Stimulated activated CD8-positive, alpha-beta memory T cell treated with anti-CD3 and anti-CD28 coated beads, Interleukin-4, amount 100 ng/mL, for 24 hours (primary cell): ENCODE measurements at regions not wholly inside any gene's neighbourhood (a gene's known extent, or its start where the extent isn't known, plus 50 kb on each side); places are given as distances from the start of the nearest gene placed in this dataset.

ENCODE experiments used
- DNase-seq: peaks from one replicate; pipeline ENCODE4 v3.0.0-alpha.2; 2020; ENCODE audit warnings: low read depth

DNA sequence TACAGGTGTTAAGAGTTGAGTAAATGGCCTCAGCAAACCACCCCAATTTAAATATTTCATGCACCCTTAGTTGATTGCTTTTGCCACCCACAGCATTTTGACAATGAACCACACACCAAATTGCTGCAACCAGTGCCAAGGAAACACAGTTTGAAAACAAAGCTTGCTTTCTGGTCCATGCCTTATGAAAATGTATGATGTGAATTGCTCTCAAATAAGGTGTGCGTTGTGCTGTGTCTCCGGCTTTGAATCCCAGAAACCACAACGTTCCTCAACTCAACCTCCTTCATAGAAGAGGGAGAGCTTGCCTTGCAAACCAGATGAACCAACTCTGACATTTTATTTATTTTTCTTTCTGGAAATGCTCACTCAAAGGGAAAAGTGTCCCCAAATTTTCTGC is 762.7 kb downstream of the TLE1 start:
- no peak for DNase-seq

DNA sequence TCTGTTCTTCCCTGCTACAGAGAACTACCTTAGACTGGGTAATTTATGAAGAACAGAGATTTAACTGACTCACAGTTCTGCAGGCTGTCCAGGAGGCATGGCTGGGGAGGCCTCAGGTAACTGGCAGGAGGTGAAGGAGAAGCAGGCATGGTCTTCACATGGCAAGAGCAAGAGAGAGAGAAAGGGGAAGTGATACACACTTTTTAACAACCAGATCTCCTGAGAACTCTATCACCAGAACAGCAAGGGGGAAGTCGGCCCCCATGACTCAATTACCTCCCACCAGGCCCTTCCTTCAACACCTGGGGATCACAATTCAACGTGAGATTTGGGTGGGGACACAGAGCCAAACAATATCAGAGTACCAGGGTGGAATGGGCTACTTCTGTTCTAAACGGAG is 766.8 kb downstream of the TLE1 start:
- no peak for DNase-seq

DNA sequence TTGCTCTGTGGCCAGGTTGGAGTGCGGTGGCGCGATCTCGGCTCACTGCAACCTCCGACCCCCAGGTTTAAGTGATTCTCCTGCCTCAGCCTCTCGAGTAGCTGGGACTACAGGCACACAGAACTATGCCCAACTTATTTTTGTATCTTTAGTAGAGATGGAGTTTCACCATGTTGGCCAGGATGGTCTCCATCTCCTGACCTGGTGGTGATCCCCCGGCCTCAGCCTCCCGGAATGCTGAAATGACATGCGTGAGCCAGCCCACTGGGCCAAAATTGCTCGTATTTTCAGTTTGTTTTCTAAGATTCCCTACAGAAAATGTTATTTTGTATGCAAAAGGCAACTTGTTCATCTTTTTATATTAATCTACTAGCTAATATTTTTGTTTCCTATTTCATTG is 782.6 kb downstream of the TLE1 start:
- DNase-seq = no peak

DNA sequence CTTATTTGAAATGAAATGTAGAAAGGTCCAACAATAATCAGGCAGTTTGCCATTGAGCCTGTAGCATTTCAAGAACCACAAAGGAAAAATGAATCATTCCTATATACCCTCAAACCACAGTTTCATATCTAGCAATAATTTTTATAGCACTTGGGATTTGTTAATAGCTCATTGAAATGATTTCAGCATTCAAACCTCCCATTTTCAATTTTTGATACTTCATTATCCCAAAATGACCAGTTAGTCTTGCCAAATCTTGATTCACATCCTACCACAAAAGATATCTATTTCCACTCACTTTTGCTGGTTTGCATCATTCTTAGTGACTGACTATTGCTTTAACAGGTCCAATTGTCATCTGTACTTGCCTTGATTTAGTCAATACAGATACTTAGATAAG is 790.1 kb downstream of the TLE1 start:
- DNase-seq = no peak

DNA sequence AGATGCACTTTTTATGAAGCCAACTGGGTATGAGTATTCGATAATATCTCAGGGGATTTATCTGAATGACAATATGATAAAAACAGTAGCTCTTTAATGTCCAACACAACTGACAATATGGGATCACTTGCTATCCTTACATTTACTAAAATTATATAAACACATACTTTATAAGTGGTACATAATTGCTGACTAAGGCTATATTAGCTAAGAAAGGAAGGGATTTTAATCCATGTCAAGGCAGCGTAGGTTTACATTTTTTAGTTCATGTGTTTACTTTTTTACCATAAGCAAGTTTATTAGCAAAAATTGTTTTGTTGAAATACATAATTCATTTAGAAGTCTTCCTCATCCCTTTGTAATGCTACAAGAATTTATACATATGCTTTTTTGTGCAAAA is 796.2 kb downstream of the TLE1 start:
- DNase-seq = no peak

DNA sequence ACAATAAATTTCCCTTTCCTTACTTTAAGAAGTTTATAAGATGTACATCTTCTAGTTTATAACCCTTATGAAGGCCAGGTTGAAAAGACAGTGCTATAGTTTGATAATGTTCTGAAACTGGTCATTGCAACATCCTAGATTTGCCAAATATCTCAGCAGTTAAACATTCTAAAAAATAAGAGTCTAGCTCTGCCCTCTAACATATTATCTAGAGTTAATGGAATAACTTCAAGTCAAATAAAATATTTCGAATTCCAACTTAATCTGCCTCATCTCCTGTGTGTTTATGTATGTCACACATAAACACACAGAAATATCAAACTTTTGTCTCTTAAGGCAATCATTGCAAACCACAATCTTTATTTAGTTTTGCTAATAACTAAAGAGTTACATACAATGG is 796.6 kb downstream of the TLE1 start:
- no peak for DNase-seq

- no peak for DNase-seq
These were observed 799.2 kb downstream of the TLE1 start for GRCh38 chr9:80890124-80890523.

DNA sequence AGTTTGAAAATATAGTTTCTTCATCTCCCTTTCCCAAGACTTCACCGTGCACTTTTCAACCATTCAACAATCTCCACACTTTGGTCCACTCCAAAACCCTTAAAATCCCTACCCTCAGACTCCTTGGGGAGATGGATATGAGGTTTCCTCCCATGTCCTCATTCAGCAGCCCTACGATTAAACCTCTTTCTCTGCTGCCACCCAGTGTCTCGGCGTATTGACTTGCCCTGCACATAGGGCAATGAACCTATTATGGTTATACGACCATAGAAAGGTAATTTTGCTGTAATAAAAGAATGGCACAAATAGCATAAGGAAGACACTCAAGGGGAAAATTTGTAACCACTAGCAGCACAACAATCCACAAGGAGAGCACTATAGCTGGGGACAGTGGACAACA is 803.5 kb downstream of the TLE1 start:
- no peak for DNase-seq

DNA sequence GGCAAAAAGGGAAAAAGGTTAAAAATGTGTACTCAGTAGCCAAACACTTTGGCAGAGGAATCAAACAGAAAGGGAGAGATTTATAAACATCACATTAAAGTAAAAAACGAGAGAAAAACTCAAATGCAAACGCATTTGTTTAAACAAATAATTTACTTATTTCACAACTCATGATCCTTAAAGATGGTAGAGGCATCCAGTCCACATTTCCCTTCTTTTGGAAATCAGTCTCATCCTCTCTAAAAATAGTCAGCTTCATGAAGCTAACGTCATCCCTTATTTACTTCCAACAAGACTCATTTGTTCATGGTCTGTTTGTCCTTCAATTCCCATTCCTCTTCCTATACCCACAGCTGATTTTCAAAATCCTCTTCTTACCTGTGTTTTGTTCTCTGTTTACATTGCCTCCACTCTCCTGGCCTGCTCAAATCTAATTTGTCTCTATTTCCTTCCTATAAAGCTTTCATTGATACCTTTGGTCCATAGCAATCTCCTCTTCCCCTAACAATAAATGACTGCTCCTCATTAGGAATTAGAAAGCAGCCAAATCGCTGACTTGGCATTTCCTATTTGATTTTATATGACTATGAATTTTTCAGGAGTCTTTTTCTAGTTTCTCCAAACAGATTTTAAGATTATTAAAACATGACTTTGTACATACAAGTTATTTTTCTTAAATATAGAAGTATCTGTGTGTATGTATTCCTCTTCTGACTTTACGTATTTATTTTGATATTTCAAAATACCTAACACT is 805.3 kb downstream of the TLE1 start:
- no peak for DNase-seq

GRCh38 chr9:80883426-80883825 is 805.9 kb downstream of the TLE1 start:
- no peak for DNase-seq

DNA sequence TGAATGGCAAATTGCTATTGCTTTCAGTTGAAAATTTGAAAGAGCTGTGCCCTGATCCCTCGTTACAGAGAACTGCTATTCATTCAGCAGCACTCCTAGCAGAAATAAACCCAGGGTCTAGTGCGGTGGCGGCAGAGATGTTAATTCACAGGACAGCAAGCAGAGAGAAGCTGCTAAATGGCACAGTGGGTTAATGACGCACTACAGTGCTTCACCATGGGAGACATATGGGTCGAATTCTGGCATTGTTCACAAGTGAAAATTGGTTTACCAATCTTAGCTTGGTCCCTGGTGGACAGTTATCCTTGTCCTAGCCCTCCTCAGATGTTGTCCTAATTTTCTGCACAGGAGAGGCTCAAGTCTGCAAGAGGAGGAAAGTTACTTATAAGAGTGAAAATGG is 807.4 kb downstream of the TLE1 start:
- no peak for DNase-seq

DNA sequence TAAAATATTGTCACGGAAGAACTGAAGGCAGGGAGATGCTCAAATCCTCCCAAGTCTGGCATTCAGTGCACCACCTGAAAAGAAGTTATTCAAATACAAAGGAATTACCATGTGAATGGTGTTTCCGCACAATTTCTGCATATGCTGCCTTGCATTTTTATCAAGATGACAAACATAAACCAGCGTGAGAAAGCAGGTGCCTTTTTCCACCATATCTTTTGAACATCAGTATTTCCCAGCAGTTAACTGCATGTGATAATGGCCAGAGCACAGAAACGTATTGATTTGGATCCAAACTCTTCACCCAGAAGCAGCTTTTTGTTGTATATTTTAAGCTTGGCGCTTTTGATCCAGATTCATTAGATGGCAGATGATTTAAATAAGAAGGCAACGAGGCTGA is 808.0 kb downstream of the TLE1 start:
- no peak for DNase-seq

DNA sequence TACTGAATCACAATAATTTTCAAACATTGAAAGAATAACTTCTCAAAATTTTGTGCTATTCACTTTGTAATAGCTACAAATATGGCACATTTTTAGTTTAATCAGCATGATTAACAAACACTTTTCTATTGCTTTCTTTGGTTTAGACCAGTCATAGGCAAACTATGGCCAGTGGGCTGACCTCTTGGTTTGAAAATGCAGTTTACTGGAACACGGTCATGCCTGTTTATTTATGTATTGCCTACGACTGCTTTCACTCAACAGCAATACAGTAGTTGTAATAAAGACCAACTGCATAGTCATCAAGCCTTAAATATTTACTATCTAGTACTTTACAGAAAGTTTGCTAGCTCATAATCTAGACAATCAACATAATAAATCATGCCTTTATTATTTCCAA is 810.8 kb downstream of the TLE1 start:
- DNase-seq = no peak

GRCh38 chr9:80875947-80876346 is 813.4 kb downstream of the TLE1 start:
- DNase-seq = no peak

DNA sequence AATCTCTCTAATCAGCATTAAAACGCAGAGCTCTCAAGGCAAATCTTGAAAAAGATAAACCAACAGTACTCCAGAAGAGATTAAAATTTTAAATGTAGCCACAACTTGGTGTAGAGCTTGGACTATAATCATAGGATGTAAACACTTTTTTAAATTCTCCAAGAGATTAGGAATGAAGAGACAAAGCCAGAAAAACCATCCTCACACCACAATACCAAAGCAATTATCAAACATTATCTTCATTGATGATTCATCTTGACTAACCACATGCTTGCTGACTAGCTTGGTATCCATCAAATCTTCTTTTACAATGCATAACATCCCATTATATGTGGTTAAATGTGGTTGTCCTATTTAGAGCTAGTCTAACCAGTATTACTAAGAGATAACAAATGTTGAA is 815.1 kb downstream of the TLE1 start:
- DNase-seq = no peak

DNA sequence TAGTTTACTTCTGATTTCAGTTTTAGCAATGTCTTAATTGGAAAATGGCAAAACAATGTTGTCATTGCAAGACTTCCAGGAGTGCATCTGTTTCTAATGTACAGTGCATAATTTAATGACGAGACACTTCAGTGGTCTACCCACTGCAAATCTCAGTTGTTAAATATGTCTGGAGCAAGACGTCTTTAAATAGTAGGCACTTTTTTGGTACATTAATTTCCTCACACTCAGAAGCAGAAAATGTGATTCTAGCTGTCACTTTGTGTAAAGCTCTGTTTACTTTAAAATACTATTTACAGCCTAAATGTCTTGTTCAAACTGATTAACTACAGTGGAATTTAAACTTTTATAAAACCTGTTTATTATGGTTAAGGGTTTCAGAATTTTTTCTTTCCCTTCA is 815.5 kb downstream of the TLE1 start:
- DNase-seq = no peak

DNA sequence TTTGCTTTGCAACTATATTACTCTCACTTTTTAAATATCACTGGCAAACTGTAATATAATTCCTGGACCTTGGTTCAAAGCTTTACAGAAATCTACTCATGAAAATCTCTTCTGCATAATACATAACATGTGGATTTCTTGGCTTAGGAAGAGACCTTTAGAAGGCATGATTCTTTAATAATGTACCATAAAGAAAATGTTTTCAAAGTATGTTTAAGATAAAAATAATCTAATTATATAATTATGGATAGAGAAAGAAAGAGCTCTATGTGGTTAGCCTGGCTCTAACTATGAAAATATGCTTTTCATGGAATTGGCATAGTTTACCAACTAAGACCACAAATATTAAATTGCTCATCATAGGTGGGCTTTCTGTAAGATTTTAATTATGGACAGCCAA is 817.8 kb downstream of the TLE1 start:
- no peak for DNase-seq

GRCh38 chr9:80867731-80868130 is 821.6 kb downstream of the TLE1 start:
- DNase-seq = no peak

- DNase-seq = no peak
These were observed 822.6 kb downstream of the TLE1 start for GRCh38 chr9:80866576-80867227.

- no peak for DNase-seq
These were observed 823.2 kb downstream of the TLE1 start for GRCh38 chr9:80866121-80866520.

- no peak for DNase-seq
These were observed 846.3 kb downstream of the TLE1 start for GRCh38 chr9:80843028-80843427.

DNA sequence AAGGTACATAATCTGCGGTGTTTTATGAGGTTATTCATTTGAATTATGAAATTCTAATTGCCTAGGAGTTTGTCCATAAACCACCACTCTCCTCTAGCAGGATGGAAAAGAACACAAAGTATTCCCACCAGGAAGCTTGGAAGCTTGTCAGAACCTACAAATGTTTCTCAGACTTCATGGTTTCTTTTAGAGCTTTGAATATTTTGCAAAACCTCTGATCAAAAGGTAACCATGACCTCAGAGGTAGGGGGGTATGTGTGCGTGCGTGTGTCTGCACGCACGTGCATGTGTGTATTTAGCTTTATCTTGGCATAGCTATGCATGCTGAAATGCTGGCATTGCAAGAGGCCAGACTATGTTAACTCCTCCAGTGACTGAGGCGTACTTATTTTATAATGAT is 847.0 kb downstream of the TLE1 start:
- DNase-seq = no peak

DNA sequence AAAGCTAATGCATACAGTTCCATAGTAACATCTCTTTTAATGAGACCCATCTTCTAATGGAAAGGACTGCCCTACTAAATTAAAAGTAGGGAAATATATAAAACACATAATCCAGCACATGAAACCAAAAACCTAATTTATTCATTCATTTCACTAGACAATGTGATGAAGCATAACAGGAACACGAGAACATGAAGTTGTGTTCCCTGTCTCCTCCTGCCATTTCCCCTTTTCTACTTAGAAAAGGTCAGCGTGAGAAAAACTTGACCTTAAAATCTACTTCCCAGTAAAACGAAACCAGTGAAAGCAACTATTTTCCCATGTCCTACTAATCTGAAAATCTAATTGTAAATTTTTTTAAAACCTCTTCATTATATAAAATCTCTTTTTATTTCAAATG is 847.5 kb downstream of the TLE1 start:
- DNase-seq = no peak
